HG03432 (cell line): ENCODE measurements at regions not wholly inside any gene's neighbourhood (a gene's known extent, or its start where the extent isn't known, plus 50 kb on each side); places are given as distances from the start of the nearest gene placed in this dataset.

Experiments
- ATAC-seq: cut with Tn5 transposase; IDR thresholded peaks from one replicate; pipeline ENCODE4 v1.9.1; 2021; ENCODE audit warnings: mild to moderate bottlenecking, moderate library complexity; ENCODE audit not compliant: unreplicated experiment

- ATAC-seq: no peak
Observed at GRCh38 chr2:175478096-175478768, 296.7 kb upstream of the ATP5MC3 start.

GRCh38 chr2:175476948-175477347 is 295.4 kb upstream of the ATP5MC3 start:
- ATAC-seq: no peak

- ATAC-seq: no peak
Observed at GRCh38 chr2:175476374-175476773, 294.9 kb upstream of the ATP5MC3 start.

- ATAC-seq: no peak
Observed at GRCh38 chr2:175475130-175475529, 293.6 kb upstream of the ATP5MC3 start.

GRCh38 chr2:175468431-175469098 is 287.1 kb upstream of the ATP5MC3 start:
- no peak for ATAC-seq

GRCh38 chr2:175465101-175465500 is 283.6 kb upstream of the ATP5MC3 start:
- no peak for ATAC-seq

GRCh38 chr2:175464311-175464670 is 282.8 kb upstream of the ATP5MC3 start:
- ATAC-seq: no peak

GRCh38 chr2:175463589-175464310 is 282.2 kb upstream of the ATP5MC3 start:
- no peak for ATAC-seq

- ATAC-seq: no peak
Observed at GRCh38 chr2:175463169-175463568, 281.7 kb upstream of the ATP5MC3 start.

GRCh38 chr2:175462246-175462645 is 280.7 kb upstream of the ATP5MC3 start:
- no peak for ATAC-seq

- ATAC-seq: no peak
Observed at GRCh38 chr2:175461839-175462238, 280.3 kb upstream of the ATP5MC3 start.

- ATAC-seq: no peak
Observed at GRCh38 chr2:175457895-175458448, 276.5 kb upstream of the ATP5MC3 start.

GRCh38 chr2:175454953-175455389 is 273.5 kb upstream of the ATP5MC3 start:
- ATAC-seq: no peak

GRCh38 chr2:175450029-175450760 is 268.7 kb upstream of the ATP5MC3 start:
- no peak for ATAC-seq

GRCh38 chr2:175449616-175450015 is 268.1 kb upstream of the ATP5MC3 start:
- ATAC-seq: no peak

GRCh38 chr2:175446201-175446600 is 264.7 kb upstream of the ATP5MC3 start:
- no peak for ATAC-seq

- ATAC-seq: no peak
Observed at GRCh38 chr2:175445281-175445680, 263.8 kb upstream of the ATP5MC3 start.

- ATAC-seq: no peak
Observed at GRCh38 chr2:175442441-175442840, 260.9 kb upstream of the ATP5MC3 start.

GRCh38 chr2:175441181-175441761 is 259.8 kb upstream of the ATP5MC3 start:
- ATAC-seq: no peak

- ATAC-seq: no peak
Observed at GRCh38 chr2:175439416-175439815, 257.9 kb upstream of the ATP5MC3 start.

- ATAC-seq: no peak
Observed at GRCh38 chr2:175437167-175437566, 255.7 kb upstream of the ATP5MC3 start.
